ENCODE measurements at regions not wholly inside any gene's neighbourhood (a gene's known extent, or its start where the extent isn't known, plus 50 kb on each side); places are given as distances from the start of the nearest gene placed in this dataset.

DNA sequence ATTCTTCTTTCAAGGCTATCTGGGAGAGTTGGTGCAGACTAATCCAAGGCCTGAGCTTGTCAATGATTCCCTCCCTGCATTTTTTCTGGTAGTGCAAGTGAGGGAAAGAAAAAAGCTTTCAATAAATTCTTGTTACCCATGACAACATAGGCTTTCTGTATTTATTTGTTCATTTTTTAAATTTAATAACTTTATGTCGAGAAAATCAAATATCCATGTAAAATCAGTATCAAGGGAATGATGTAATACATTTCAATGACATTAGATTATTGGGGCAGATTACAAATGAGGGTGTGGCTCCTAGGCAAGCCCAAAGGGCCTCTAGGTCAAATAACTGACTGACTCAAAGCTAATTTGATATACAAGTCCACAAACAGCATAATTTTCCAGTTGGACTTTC lies 104.0 kb downstream of the GJA1 start:
- no peaks in the 10 kb centered on the region for H3K36me3 ChIP-seq (ENCODE audit: insufficient read depth, low read length)
- H3K79me2 ChIP-seq (replicated peaks; ENCODE audit: insufficient read depth, low read length), result no peaks in the 10 kb centered on the region
- no peaks in the 10 kb centered on the region for H3K9me2 ChIP-seq (ENCODE audit: insufficient read depth, low read length)
- no peaks in the 10 kb centered on the region for H4K20me1 ChIP-seq (ENCODE audit: insufficient read depth)
- no peak overlapping the region for H3K4me2 ChIP-seq (ENCODE audit: low read length)
- no peak overlapping the region for H3K9ac ChIP-seq (ENCODE audit: low read length)
- no peaks in the 10 kb centered on the region for H3F3A ChIP-seq (ENCODE audit: insufficient read depth, low read length, poor library complexity, severe bottlenecking)
- H3K27me3 ChIP-seq (ENCODE audit: insufficient read depth, low read depth, low read length), result no peaks in the 10 kb centered on the region
- H2AFZ ChIP-seq (ENCODE audit: low read depth, low read length), result no peak overlapping the region
- no peak overlapping the region for H3K27ac ChIP-seq (ENCODE audit: low read length)
- TF ChIP-seq, protein P1, sequence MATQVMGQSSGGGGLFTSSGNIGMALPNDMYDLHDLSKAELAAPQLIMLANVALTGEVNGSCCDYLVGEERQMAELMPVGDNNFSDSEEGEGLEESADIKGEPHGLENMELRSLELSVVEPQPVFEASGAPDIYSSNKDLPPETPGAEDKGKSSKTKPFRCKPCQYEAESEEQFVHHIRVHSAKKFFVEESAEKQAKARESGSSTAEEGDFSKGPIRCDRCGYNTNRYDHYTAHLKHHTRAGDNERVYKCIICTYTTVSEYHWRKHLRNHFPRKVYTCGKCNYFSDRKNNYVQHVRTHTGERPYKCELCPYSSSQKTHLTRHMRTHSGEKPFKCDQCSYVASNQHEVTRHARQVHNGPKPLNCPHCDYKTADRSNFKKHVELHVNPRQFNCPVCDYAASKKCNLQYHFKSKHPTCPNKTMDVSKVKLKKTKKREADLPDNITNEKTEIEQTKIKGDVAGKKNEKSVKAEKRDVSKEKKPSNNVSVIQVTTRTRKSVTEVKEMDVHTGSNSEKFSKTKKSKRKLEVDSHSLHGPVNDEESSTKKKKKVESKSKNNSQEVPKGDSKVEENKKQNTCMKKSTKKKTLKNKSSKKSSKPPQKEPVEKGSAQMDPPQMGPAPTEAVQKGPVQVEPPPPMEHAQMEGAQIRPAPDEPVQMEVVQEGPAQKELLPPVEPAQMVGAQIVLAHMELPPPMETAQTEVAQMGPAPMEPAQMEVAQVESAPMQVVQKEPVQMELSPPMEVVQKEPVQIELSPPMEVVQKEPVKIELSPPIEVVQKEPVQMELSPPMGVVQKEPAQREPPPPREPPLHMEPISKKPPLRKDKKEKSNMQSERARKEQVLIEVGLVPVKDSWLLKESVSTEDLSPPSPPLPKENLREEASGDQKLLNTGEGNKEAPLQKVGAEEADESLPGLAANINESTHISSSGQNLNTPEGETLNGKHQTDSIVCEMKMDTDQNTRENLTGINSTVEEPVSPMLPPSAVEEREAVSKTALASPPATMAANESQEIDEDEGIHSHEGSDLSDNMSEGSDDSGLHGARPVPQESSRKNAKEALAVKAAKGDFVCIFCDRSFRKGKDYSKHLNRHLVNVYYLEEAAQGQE (IDR thresholded peaks at IDR 0.05; ENCODE audit: borderline replicate concordance), result no peak
- TF ChIP-seq POLR2AphosphoS5 (IDR thresholded peaks at IDR 0.05) (no peak), EZH2 (IDR thresholded peaks at IDR 0.05; ENCODE audit: borderline replicate concordance, insufficient read depth, low read length, poor library complexity, severe bottlenecking) (no peak), TAF1 (IDR thresholded peaks at IDR 0.05; ENCODE audit: low read depth) (no peak), EP300 (conservative IDR thresholded peaks at IDR 0.05; ENCODE audit: poor library complexity, severe bottlenecking) (no peak), RAD21 (conservative IDR thresholded peaks at IDR 0.05) (no peak), MXI1 (conservative IDR thresholded peaks at IDR 0.05; ENCODE audit: poor library complexity, severe bottlenecking) (no peak), SMC3 (conservative IDR thresholded peaks at IDR 0.05; ENCODE audit: poor library complexity) (no peak)
- TF ChIP-seq, protein P2, sequence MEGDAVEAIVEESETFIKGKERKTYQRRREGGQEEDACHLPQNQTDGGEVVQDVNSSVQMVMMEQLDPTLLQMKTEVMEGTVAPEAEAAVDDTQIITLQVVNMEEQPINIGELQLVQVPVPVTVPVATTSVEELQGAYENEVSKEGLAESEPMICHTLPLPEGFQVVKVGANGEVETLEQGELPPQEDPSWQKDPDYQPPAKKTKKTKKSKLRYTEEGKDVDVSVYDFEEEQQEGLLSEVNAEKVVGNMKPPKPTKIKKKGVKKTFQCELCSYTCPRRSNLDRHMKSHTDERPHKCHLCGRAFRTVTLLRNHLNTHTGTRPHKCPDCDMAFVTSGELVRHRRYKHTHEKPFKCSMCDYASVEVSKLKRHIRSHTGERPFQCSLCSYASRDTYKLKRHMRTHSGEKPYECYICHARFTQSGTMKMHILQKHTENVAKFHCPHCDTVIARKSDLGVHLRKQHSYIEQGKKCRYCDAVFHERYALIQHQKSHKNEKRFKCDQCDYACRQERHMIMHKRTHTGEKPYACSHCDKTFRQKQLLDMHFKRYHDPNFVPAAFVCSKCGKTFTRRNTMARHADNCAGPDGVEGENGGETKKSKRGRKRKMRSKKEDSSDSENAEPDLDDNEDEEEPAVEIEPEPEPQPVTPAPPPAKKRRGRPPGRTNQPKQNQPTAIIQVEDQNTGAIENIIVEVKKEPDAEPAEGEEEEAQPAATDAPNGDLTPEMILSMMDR (IDR thresholded peaks at IDR 0.05; ENCODE audit: poor library complexity, severe bottlenecking), result no peak
- no peak overlapping the region for H3K4me3 ChIP-seq (ENCODE audit: low read length)
- no peaks in the 10 kb centered on the region for H3K9me3 ChIP-seq (ENCODE audit: low read length)

DNA sequence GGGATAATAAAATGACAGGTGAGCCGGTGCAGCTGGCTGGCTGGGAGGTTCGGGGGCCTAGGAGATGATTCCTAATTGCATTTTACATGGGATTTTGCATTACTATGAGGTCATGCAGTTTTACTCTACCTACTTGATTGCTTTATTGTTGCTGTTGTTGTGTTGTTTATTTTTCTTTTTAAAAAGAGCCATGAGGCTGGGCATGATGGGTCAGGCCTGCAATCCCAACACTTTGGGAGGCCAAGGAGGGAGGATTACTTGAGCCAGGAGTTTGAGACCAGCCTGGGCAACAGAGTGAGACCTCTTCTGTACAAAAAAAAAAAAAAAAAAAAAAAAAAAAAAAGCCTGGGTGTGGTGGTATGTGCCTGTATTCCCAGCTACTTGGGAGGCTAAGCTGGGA lies 104.8 kb downstream of the GJA1 start:
- Histone ChIP-seq H3K27me3 (ENCODE audit: insufficient read depth, low read depth, low read length) (no peaks in the 10 kb centered on the region), H4K20me1 (ENCODE audit: insufficient read depth) (no peaks in the 10 kb centered on the region), H3K27ac (ENCODE audit: low read length) (no peak overlapping the region), H3F3A (ENCODE audit: insufficient read depth, low read length, poor library complexity, severe bottlenecking) (no peaks in the 10 kb centered on the region), H3K4me3 (ENCODE audit: low read length) (no peak overlapping the region), H3K9me3 (ENCODE audit: low read length) (no peaks in the 10 kb centered on the region), H3K36me3 (ENCODE audit: insufficient read depth, low read length) (no peaks in the 10 kb centered on the region), H3K9me2 (ENCODE audit: insufficient read depth, low read length) (no peaks in the 10 kb centered on the region), H3K4me2 (ENCODE audit: low read length) (no peak overlapping the region), H3K9ac (ENCODE audit: low read length) (no peak overlapping the region), H3K79me2 (replicated peaks; ENCODE audit: insufficient read depth, low read length) (no peaks in the 10 kb centered on the region), H2AFZ (ENCODE audit: low read depth, low read length) (no peak overlapping the region)
- TF ChIP-seq, protein P1 (IDR thresholded peaks at IDR 0.05; ENCODE audit: borderline replicate concordance), result no peak
- TF ChIP-seq, protein P2 (IDR thresholded peaks at IDR 0.05; ENCODE audit: poor library complexity, severe bottlenecking), result no peak
- TF ChIP-seq EZH2 (IDR thresholded peaks at IDR 0.05; ENCODE audit: borderline replicate concordance, insufficient read depth, low read length, poor library complexity, severe bottlenecking), result no peak
- no peak for TF ChIP-seq SMC3 (conservative IDR thresholded peaks at IDR 0.05; ENCODE audit: poor library complexity)
- no peak for TF ChIP-seq RAD21 (conservative IDR thresholded peaks at IDR 0.05)
- no peak for TF ChIP-seq TAF1 (IDR thresholded peaks at IDR 0.05; ENCODE audit: low read depth)
- no peak for TF ChIP-seq POLR2AphosphoS5 (IDR thresholded peaks at IDR 0.05)
- no peak for TF ChIP-seq EP300 (conservative IDR thresholded peaks at IDR 0.05; ENCODE audit: poor library complexity, severe bottlenecking)
- TF ChIP-seq MXI1 (conservative IDR thresholded peaks at IDR 0.05; ENCODE audit: poor library complexity, severe bottlenecking), result no peak
